ENCODE measurements at regions not wholly inside any gene's neighbourhood (a gene's known extent, or its start where the extent isn't known, plus 50 kb on each side); places are given as distances from the start of the nearest gene placed in this dataset.

DNA sequence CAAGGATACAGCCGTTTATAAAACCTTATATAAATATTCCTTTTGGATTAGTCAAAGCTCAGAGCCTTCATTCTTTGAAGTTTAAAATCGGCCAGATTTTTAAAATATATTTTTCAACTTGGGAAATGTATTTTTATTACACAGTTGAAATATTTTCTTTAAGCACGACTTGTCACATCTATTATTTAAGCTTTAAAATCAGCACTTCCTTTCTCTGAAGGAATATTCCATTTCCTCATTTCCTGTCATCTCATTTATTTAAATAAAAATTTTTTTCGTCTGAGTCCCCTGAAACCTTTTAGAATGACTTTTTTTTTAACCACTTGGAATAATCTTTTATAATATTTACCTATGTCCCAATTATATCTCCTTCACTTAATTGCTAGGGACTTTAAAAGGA is 107.5 kb upstream of the PDE3A start:
- no peak for DNase-seq (ENCODE audit: low read depth, low spot score)
- TF ChIP-seq, protein P1, sequence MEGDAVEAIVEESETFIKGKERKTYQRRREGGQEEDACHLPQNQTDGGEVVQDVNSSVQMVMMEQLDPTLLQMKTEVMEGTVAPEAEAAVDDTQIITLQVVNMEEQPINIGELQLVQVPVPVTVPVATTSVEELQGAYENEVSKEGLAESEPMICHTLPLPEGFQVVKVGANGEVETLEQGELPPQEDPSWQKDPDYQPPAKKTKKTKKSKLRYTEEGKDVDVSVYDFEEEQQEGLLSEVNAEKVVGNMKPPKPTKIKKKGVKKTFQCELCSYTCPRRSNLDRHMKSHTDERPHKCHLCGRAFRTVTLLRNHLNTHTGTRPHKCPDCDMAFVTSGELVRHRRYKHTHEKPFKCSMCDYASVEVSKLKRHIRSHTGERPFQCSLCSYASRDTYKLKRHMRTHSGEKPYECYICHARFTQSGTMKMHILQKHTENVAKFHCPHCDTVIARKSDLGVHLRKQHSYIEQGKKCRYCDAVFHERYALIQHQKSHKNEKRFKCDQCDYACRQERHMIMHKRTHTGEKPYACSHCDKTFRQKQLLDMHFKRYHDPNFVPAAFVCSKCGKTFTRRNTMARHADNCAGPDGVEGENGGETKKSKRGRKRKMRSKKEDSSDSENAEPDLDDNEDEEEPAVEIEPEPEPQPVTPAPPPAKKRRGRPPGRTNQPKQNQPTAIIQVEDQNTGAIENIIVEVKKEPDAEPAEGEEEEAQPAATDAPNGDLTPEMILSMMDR (IDR thresholded peaks at IDR 0.05; ENCODE audit: insufficient read depth, low read length, missing control alignments) = no peak
- no peak overlapping the region for H3K4me3 ChIP-seq (ENCODE audit: low read depth, low read length)
- POLR2A ChIA-PET = no interaction called here
- CTCF ChIA-PET = no interaction called here

DNA sequence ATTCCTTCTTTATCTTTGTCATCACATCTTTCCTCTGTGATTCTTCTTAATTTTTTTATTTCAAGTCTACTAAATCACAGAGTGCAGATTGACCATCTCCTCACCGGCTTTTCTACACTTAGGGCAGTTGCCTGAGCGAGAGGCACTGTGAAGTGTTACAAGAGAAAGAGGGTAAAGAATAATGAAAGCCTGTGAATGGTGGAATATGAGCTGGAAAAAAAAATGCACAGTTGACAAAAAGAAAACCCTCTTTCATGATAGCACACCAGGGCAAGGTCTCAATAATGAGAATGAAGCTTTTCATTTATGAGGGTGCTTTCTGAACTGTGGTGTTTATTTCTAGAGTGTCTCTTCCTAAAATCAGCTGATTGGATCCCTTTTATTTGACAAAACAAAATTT is 106.2 kb upstream of the PDE3A start:
- ChIA-PET CTCF (no interaction called here), POLR2A (no interaction called here)
- no peak overlapping the region for H3K4me3 ChIP-seq (ENCODE audit: low read depth, low read length)
- no peak for DNase-seq (ENCODE audit: low read depth, low spot score)
- TF ChIP-seq, protein P1 (IDR thresholded peaks at IDR 0.05; ENCODE audit: insufficient read depth, low read length, missing control alignments) = no peak

DNA sequence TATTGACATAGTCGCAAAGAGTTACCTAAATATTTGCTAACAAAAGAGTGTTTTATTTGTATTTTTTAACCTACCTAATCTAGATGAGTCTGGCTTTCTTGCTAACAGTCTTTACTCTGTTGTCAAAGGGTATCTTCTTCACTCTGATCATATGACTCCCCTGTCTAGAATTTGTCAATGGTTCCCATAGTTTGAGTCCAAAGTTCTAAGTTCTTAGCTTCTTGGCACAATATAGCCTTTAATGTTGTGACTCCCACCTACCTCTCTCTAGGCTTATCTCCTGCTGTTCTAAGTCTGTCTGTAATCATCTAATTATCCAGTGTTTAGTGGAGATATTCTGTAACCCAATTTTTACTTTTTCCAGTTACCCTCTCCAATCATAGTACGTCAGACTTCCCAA is 104.3 kb upstream of the PDE3A start:
- ChIA-PET POLR2A (no interaction called here), CTCF (no interaction called here)
- no peak overlapping the region for H3K4me3 ChIP-seq (ENCODE audit: low read depth, low read length)
- no peak for DNase-seq (ENCODE audit: low read depth, low spot score)
- TF ChIP-seq, protein P1 (IDR thresholded peaks at IDR 0.05; ENCODE audit: insufficient read depth, low read length, missing control alignments) = no peak

DNA sequence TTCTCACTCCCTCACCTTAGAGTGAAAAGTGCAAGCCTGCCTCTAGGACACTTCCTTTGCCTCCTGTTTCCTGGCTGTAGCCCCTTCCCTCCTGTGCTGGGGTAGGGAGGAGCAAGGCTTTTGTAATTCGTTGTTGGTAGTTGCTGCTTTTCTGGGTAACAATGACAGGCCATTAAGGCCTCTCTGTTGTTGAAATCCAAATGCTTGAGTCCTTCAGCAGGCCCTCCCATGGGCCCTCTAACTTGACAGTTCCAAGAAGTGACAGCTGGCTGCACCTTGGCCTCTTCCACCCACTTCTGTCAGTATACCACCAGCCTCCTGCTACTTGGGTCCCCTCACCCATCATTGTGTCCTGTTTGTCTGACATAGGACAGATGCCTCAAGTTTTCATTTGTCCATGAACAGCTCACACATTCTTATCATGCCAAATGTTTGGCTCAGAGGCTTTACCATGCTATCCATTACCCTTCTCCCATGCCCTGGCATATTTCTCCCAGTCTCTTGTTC is 103.7 kb upstream of the PDE3A start:
- TF ChIP-seq, protein P1 (IDR thresholded peaks at IDR 0.05; ENCODE audit: insufficient read depth, low read length, missing control alignments) = no peak

DNA sequence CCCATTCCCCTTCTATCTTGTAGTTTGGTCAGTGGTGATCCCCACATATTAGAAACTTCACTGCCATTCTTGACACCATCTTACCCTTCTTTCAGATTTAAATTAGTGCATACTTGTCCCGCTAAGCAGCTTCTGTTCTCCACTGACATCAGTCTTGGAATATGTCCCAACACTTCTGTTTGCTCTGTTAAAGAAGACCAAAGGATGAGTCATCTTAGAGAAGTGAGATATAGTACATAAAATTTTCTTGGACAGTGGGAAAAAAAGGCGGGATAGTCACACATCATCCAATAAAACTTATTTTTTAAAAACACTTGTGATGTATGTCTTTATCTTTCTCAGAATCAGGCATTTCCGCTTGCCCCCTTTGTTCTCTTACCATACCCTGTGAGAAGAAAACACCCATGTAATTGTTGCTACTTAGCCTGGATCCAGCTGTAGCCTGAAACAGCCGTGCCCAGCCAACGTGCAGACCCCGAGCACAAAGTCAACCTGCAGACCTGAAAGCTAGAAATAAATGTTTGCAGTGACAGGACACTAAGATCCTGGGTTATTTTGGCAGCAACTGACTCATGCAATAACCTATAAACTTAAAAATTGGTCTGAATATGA is 100.1 kb upstream of the PDE3A start:
- TF ChIP-seq, protein P1 (IDR thresholded peaks at IDR 0.05; ENCODE audit: insufficient read depth, low read length, missing control alignments) = no peak
- DNase-seq (ENCODE audit: low read depth, low spot score) = no peak
- POLR2A ChIA-PET = interaction anchor here (0.7 kb wide), 1 partner anchor 133 kb away, joined by 3 read pairs; no protein-coding TSS in a partner anchor
- CTCF ChIA-PET = no interaction called here
- H3K4me3 ChIP-seq (ENCODE audit: low read depth, low read length) = no peak overlapping the region

More for the DNA sequence above, 103.7 kb upstream of the PDE3A start:
- no peak overlapping the region for H3K4me3 ChIP-seq (ENCODE audit: low read depth, low read length)
- DNase-seq (ENCODE audit: low read depth, low spot score) = peak; percentile 53
- ChIA-PET POLR2A (no interaction called here), CTCF (no interaction called here)

DNA sequence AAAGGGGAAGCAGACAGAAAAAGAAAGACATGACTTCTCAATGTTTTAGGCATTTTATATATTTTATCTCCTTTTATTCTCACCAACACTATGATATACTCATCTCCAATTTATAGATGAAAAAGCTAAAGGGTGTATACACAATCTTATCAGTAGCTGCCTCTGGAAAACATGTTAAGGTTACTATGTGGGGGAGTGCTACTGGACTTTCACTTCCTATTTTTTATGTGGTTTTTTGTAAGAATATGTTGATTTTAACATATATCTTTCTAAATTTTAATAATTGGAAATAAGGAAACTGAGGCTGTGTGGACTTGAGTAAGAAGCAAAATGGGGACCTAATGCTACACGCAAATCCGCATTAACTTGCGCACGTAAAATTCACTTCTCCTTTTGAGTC is 99.6 kb upstream of the PDE3A start:
- ChIA-PET POLR2A (no interaction called here), CTCF (no interaction called here)
- H3K4me3 ChIP-seq (ENCODE audit: low read depth, low read length) = no peak overlapping the region
- TF ChIP-seq, protein P1 (IDR thresholded peaks at IDR 0.05; ENCODE audit: insufficient read depth, low read length, missing control alignments) = no peak
- DNase-seq (ENCODE audit: low read depth, low spot score) = no peak
